ENCODE measurements at regions not wholly inside any gene's neighbourhood (a gene's known extent, or its start where the extent isn't known, plus 50 kb on each side); places are given as distances from the start of the nearest gene placed in this dataset.

DNA sequence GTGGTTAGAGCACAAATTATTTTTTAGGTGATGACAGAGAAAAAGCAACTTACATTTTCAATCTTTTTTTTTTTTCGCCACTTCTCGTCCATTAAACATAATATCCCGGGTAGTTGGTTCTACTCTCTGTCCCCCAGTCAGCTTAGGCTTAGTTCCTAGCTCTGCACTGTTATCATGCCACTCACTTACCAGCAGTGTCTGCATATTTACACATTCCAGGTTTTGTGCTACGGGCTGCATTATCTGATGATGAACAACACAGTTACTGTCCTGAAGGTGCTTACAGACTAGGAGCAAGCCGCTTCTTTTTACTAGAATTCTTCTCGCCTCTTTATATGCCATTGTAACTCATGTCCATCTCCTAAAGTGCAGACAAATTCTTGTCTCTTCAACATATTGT, 121.8 kb upstream of the NPVF start:
- no peaks in the 10 kb centered on the region for H3K36me3 ChIP-seq (ENCODE audit: low read depth, low read length)
- CTCF ChIA-PET = no interaction called here

DNA sequence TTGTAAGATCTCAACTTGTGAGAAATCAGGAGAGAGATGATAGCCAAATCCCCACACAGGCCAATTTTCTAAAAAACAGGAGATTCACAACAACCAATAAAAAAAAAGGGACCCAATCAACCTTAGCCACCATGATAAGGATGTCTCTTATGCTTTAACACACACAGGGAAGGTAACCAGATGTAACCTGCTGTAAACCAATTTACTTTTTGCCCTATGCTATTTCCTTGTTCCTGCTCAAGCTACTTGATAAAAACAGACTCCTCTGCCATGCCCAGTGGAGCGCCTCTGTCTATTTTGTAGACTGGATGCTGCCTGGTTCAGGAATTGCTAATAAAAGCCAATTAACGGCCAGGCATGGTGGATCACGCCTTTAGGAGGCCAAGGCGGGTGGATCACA, 123.5 kb upstream of the NPVF start:
- Histone ChIP-seq H3K9me2 (replicated peaks; ENCODE audit: low read length) (no peaks in the 10 kb centered on the region), H3K79me2 (ENCODE audit: low read length) (no peaks in the 10 kb centered on the region), H3K27ac (ENCODE audit: low read length) (no peak overlapping the region), H4K20me1 (ENCODE audit: low read length) (no peaks in the 10 kb centered on the region), H3K36me3 (ENCODE audit: low read depth, low read length) (no peaks in the 10 kb centered on the region), H3K27me3 (ENCODE audit: low read length) (peaks cover 47% of the 10 kb centered on the region), H3K9ac (ENCODE audit: low read length) (no peak overlapping the region), H3K9me3 (ENCODE audit: low read length) (no peaks in the 10 kb centered on the region), H3K4me3 (ENCODE audit: low read length) (no peak overlapping the region), H3F3A (ENCODE audit: low read length, unreplicated experiment) (no peaks in the 10 kb centered on the region), H3K4me2 (ENCODE audit: low read length) (no peak overlapping the region), H3K4me1 (ENCODE audit: insufficient read depth, low read length) (no peaks in the 10 kb centered on the region), H2AFZ (ENCODE audit: low read length) (no peak overlapping the region)
- no peak for TF ChIP-seq EZH2phosphoT487 (IDR thresholded peaks at IDR 0.05; ENCODE audit: borderline replicate concordance, low read length)
- TF ChIP-seq, protein P1, sequence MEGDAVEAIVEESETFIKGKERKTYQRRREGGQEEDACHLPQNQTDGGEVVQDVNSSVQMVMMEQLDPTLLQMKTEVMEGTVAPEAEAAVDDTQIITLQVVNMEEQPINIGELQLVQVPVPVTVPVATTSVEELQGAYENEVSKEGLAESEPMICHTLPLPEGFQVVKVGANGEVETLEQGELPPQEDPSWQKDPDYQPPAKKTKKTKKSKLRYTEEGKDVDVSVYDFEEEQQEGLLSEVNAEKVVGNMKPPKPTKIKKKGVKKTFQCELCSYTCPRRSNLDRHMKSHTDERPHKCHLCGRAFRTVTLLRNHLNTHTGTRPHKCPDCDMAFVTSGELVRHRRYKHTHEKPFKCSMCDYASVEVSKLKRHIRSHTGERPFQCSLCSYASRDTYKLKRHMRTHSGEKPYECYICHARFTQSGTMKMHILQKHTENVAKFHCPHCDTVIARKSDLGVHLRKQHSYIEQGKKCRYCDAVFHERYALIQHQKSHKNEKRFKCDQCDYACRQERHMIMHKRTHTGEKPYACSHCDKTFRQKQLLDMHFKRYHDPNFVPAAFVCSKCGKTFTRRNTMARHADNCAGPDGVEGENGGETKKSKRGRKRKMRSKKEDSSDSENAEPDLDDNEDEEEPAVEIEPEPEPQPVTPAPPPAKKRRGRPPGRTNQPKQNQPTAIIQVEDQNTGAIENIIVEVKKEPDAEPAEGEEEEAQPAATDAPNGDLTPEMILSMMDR (conservative IDR thresholded peaks at IDR 0.05; ENCODE audit: low read depth, low read length) = no peak
- TF ChIP-seq EZH2 (IDR thresholded peaks at IDR 0.05; ENCODE audit: low read length, unreplicated experiment) = no peak
- BruUV-seq (replicated peaks) = no TSS peak
- CTCF ChIA-PET = no interaction called here
- no peak for ATAC-seq
- DNase-seq = no peak
- POLR2A ChIA-PET (ENCODE audit: unreplicated experiment) = no interaction called here
- intact Hi-C loops (cut with micrococcal nuclease) = no loop called here

More for the DNA sequence above, 121.8 kb upstream of the NPVF start:
- H3K9me2 ChIP-seq (replicated peaks; ENCODE audit: low read length) = no peaks in the 10 kb centered on the region
- H3K4me2 ChIP-seq (ENCODE audit: low read length) = no peak overlapping the region
- no peak overlapping the region for H3K9ac ChIP-seq (ENCODE audit: low read length)
- H3K27ac ChIP-seq (ENCODE audit: low read length) = no peak overlapping the region
- H3K27me3 ChIP-seq (ENCODE audit: low read length) = peaks cover 38% of the 10 kb centered on the region
- no peaks in the 10 kb centered on the region for H3K79me2 ChIP-seq (ENCODE audit: low read length)
- no TSS peak for BruUV-seq (replicated peaks)
- no peak overlapping the region for H2AFZ ChIP-seq (ENCODE audit: low read length)
- TF ChIP-seq, protein P1 (conservative IDR thresholded peaks at IDR 0.05; ENCODE audit: low read depth, low read length) = no peak
- TF ChIP-seq EZH2 (IDR thresholded peaks at IDR 0.05; ENCODE audit: low read length, unreplicated experiment) (no peak), EZH2phosphoT487 (IDR thresholded peaks at IDR 0.05; ENCODE audit: borderline replicate concordance, low read length) (no peak)
- no peaks in the 10 kb centered on the region for H3K4me1 ChIP-seq (ENCODE audit: insufficient read depth, low read length)
- H4K20me1 ChIP-seq (ENCODE audit: low read length) = no peaks in the 10 kb centered on the region
- no peaks in the 10 kb centered on the region for H3F3A ChIP-seq (ENCODE audit: low read length, unreplicated experiment)
- H3K4me3 ChIP-seq (ENCODE audit: low read length) = no peak overlapping the region
- ATAC-seq = no peak
- intact Hi-C loops (cut with micrococcal nuclease) = no loop called here
- POLR2A ChIA-PET (ENCODE audit: unreplicated experiment) = no interaction called here
- no peaks in the 10 kb centered on the region for H3K9me3 ChIP-seq (ENCODE audit: low read length)
- DNase-seq = no peak

- H4K20me1 ChIP-seq (ENCODE audit: low read length) = no peaks in the 10 kb centered on the region
- H3K79me2 ChIP-seq (ENCODE audit: low read length) = no peaks in the 10 kb centered on the region
- intact Hi-C loops (cut with micrococcal nuclease) = no loop called here
- POLR2A ChIA-PET (ENCODE audit: unreplicated experiment) = no interaction called here
- no peak for ATAC-seq
- no peak overlapping the region for H3K27ac ChIP-seq (ENCODE audit: low read length)
- no peak overlapping the region for H2AFZ ChIP-seq (ENCODE audit: low read length)
- no peaks in the 10 kb centered on the region for H3K9me2 ChIP-seq (replicated peaks; ENCODE audit: low read length)
- no peak for DNase-seq
- CTCF ChIA-PET = no interaction called here
- no peak overlapping the region for H3K9ac ChIP-seq (ENCODE audit: low read length)
- no peaks in the 10 kb centered on the region for H3K4me1 ChIP-seq (ENCODE audit: insufficient read depth, low read length)
- H3K9me3 ChIP-seq (ENCODE audit: low read length) = no peaks in the 10 kb centered on the region
- no TSS peak for BruUV-seq (replicated peaks)
- TF ChIP-seq, protein P1 (conservative IDR thresholded peaks at IDR 0.05; ENCODE audit: low read depth, low read length) = no peak
- TF ChIP-seq EZH2 (IDR thresholded peaks at IDR 0.05; ENCODE audit: low read length, unreplicated experiment) = no peak
- no peak for TF ChIP-seq EZH2phosphoT487 (IDR thresholded peaks at IDR 0.05; ENCODE audit: borderline replicate concordance, low read length)
- H3K27me3 ChIP-seq (ENCODE audit: low read length) = peaks cover 48% of the 10 kb centered on the region
- no peak overlapping the region for H3K4me3 ChIP-seq (ENCODE audit: low read length)
- no peak overlapping the region for H3K4me2 ChIP-seq (ENCODE audit: low read length)
- no peaks in the 10 kb centered on the region for H3F3A ChIP-seq (ENCODE audit: low read length, unreplicated experiment)
- no peaks in the 10 kb centered on the region for H3K36me3 ChIP-seq (ENCODE audit: low read depth, low read length)
Measured at GRCh38 chr7:25353196-25353595, 124.9 kb upstream of the NPVF start.

Measured in PC-3 (cell line).